GM20000 (cell line): ENCODE measurements at regions not wholly inside any gene's neighbourhood (a gene's known extent, or its start where the extent isn't known, plus 50 kb on each side); places are given as distances from the start of the nearest gene placed in this dataset.

Source experiments
- DNase-seq: peaks from one replicate; pipeline ENCODE4 v3.0.0; 2012; ENCODE audit warnings: low spot score
- CTCF ChIP-seq: IDR thresholded peaks from 2 replicates; pipeline ENCODE4 v1.5.1; 2012; ENCODE audit warnings: mild to moderate bottlenecking, control low read depth; ENCODE audit errors: extremely low read depth, missing control alignments

GRCh38 chr20:10735195-10735949 lies 61.6 kb upstream of the JAG1 start:
- DNase-seq = no peak
- no peak for TF ChIP-seq CTCF

GRCh38 chr20:10739134-10739533 lies 65.3 kb upstream of the JAG1 start:
- no peak for DNase-seq
- TF ChIP-seq CTCF = no peak

GRCh38 chr20:10739566-10739965 lies 65.8 kb upstream of the JAG1 start:
- no peak for TF ChIP-seq CTCF
- DNase-seq = no peak

- TF ChIP-seq CTCF = no peak
- no peak for DNase-seq
Measured at GRCh38 chr20:10741060-10741459, 67.3 kb upstream of the JAG1 start.

GRCh38 chr20:10745790-10746189 lies 72.0 kb upstream of the JAG1 start:
- TF ChIP-seq CTCF = no peak
- DNase-seq = no peak

GRCh38 chr20:10747019-10747418 lies 73.2 kb upstream of the JAG1 start:
- TF ChIP-seq CTCF = no peak
- no peak for DNase-seq

- no peak for DNase-seq
- no peak for TF ChIP-seq CTCF
Measured at GRCh38 chr20:10749084-10749483, 75.3 kb upstream of the JAG1 start.
